NCI-H2227 (cell line): ENCODE measurements at regions not wholly inside any gene's neighbourhood (a gene's known extent, or its start where the extent isn't known, plus 50 kb on each side); places are given as distances from the start of the nearest gene placed in this dataset.
"Not testable (repeated sequence)": the region's sequence is repeated elsewhere in the genome, so short reads cannot be mapped to it uniquely, and the experiment has no call there.

ENCODE experiments used
- DNase-seq: peaks from one replicate; lab custom pipeline; 2025; ENCODE audit not compliant: unreplicated experiment; lab: John Stamatoyannopoulos, UW

DNA sequence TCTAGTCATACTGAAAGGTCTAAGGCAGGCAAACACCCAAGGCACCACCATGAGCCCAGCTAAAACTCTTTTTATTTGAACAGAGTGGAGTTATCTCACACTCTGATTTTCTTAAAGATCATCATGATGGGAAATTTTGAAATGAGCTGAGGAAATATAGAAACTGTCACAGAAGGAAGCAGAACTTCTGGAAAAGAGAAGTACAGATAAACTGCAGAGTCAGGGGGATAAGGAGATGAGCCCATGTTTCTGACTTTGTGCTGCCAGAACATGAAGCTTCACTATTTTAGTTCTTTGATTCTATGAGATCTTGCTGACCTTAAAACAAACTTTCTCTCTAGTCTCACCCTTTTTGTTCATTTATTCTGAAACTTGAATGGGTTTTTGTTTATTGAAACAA is 406.5 kb upstream of the EDIL3 start:
- no peak for DNase-seq

DNA sequence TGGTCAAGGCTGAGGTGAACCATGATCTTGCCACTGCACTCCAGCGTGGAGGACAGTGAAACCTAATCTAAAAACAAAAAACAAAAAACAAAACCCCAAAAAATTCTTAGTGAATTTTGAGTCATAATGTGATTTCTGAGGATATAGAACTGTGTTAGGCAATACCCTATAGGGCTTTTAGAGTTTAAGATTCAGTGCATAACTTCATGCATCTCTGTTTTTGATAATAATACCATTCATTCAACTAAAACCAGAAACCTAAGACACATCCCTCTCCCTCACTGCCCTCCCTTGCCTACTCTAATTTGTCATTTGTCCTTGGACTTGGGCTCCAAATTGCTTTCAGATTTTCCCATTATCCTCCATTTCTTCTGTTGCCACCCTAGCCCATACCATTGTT is 405.7 kb upstream of the EDIL3 start:
- DNase-seq: no peak

GRCh38 chr5:84783003-84783402 is 398.3 kb upstream of the EDIL3 start:
- no peak for DNase-seq

- no peak for DNase-seq
Measured at GRCh38 chr5:84779186-84779585, 394.5 kb upstream of the EDIL3 start.

DNA sequence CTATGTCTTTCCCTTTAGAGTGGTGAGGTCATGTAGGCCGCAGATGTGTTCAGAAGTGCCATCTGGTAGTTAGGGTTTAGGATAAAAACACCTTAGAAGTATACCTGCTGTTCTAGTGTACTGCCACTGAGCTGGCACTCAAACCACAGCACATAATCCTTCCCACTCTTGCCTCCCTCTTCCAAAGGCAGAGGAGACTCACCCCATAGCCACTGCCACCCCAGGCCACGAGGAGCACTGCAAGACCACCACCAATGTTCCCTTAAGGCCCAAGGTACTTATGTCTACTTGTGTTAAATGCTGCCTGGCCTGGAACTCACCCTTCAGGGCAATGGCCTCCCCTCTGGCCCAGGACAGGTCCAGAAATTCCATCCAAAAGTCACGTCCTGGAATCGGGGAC is 379.5 kb upstream of the EDIL3 start:
- no peak for DNase-seq

DNA sequence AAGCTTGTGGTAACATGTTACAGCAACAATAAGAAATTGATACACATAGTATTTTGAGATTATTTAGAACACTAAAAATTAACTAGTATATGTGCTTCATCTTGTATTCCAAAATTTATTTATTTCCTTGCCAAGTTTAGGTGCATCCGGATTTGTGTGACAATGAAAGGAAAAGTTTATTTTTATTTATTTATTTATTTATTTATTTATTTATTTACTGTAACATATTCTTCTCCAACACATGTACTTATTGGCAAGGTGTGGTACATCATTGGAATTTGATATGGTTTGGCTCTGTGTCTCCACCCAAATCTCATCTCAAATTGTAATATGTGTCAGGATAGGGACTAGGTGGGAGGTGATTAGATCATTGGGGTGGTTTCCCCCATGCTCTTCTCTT is 373.3 kb upstream of the EDIL3 start:
- DNase-seq: no peak

- DNase-seq: no peak
Measured at GRCh38 chr5:84752780-84753179, 368.1 kb upstream of the EDIL3 start.

GRCh38 chr5:84748313-84748712 is 363.6 kb upstream of the EDIL3 start:
- DNase-seq: no peak

- DNase-seq: not testable (repeated sequence)
Measured at GRCh38 chr5:84746280-84746679, 361.6 kb upstream of the EDIL3 start.

DNA sequence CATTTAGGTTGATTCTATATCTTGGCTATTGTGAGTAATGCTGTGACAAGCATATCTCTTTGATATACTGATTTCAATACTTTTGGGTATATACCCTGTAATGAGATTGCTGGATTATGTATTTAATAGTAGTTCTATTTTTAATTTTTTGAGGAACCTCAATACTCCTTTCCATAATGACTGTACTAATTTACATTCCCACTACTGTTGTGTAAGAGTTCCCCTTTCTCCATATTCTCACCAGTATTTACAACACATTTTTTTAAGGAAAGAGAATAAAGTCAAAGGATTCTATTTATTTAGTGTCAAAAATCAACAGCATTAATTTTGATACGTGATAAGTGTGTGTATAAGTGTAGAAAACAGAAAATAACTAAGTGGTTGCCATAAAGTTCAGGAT is 356.4 kb upstream of the EDIL3 start:
- DNase-seq: no peak

GRCh38 chr5:84729326-84729725 is 344.6 kb upstream of the EDIL3 start:
- no peak for DNase-seq

GRCh38 chr5:84727708-84728107 is 343.0 kb upstream of the EDIL3 start:
- no peak for DNase-seq

GRCh38 chr5:84725946-84726570 is 341.4 kb upstream of the EDIL3 start:
- no peak for DNase-seq

GRCh38 chr5:84724683-84725082 is 340.0 kb upstream of the EDIL3 start:
- no peak for DNase-seq

DNA sequence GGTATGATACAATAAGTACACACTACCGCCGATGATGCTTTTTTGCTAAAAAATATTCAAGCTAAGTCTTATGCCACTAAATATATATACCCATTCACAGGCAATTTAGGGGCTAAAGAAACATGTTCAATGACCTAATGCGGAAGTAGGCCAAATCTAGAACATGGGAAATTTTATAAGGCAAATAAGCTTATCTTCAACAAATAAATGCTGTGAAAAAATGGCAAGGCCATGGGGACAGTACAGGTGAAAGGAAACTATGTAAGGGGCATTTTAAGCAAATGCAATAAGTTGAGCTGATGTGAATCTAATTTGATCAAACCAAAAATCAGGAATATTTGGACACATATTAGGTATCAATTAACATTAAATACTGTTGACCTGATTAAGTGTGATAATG is 339.5 kb upstream of the EDIL3 start:
- no peak for DNase-seq

- DNase-seq: no peak
Measured at GRCh38 chr5:84718377-84718776, 333.7 kb upstream of the EDIL3 start.

DNA sequence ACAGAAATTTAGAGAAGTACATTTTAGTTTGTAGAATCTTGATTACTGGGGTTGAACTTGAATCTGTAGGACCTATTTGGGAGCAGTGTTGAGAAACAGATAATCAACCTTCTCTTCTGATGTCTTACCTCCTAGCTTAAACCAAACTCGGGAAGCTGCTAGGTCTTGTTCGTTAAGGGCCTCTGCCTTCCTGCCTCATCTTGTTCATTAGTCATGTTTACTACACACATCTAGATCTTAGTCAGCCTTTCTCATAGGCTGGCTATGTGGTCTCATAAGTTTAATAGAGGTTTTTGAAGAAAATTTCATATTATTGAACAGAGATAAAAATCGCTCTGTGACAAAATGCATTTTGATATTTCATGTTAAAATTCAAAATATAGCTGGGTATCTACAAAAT is 331.0 kb upstream of the EDIL3 start:
- no peak for DNase-seq

- no peak for DNase-seq
Measured at GRCh38 chr5:84715091-84715490, 330.4 kb upstream of the EDIL3 start.

GRCh38 chr5:84709075-84709474 is 324.4 kb upstream of the EDIL3 start:
- no peak for DNase-seq

- DNase-seq: no peak
Measured at GRCh38 chr5:84706678-84707641, 322.3 kb upstream of the EDIL3 start.

DNA sequence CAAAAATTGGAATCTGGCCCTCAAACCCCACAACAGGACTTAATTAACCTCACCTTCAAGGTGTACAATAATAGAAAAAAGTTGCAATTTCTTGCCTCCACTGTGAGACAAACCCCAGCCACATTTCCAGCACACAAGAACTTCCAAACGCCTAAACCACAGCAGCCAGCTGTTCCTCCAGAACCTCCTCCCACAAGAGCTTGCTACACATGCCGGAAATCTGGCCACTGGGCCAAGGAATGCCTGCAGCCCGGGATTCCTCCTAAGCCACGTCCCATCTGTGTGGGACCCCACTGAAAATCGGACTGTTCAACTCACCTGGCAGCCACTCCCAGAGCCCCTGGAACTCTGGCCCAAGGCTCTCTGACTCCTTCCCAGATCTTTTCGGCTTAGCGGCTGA is 315.9 kb upstream of the EDIL3 start:
- DNase-seq: not testable (repeated sequence)

- DNase-seq: no peak
Measured at GRCh38 chr5:84696651-84697050, 312.0 kb upstream of the EDIL3 start.
